ENCODE measurements at regions not wholly inside any gene's neighbourhood (a gene's known extent, or its start where the extent isn't known, plus 50 kb on each side); places are given as distances from the start of the nearest gene placed in this dataset.
A peak's percentile ranks its signal among the peaks of the same experiment; 100 is the strongest.

- H3K4me1 ChIP-seq (replicated peaks in 1 of 4; ENCODE audit: control insufficient read depth in 3 of 4, insufficient read depth in 4 of 4, low read length in 3 of 4): no peaks in the 10 kb centered on the region
- H3K23ac ChIP-seq (ENCODE audit: insufficient read length): no peak overlapping the region
- H3K56ac ChIP-seq (replicated peaks; ENCODE audit: insufficient read length, low read depth, low read length): no peak overlapping the region
- H4K91ac ChIP-seq (replicated peaks; ENCODE audit: insufficient read length, low read length): no peak overlapping the region
- no peaks in the 10 kb centered on the region for H3K27me3 ChIP-seq (replicated peaks in 1 of 4; ENCODE audit: control insufficient read depth in 3 of 4, extremely low read depth in 1 of 4, insufficient read depth in 3 of 4, low read length in 3 of 4)
- H3K18ac ChIP-seq (ENCODE audit: extremely low read depth, low read length): no peak overlapping the region
- H3K9me3 ChIP-seq (ENCODE audit: insufficient read depth in 2 of 2, low read depth in 1 of 2, low read length in 1 of 2): no peaks in the 10 kb centered on the region
- H3K4ac ChIP-seq (replicated peaks; ENCODE audit: insufficient read length, low read depth, low read length): no peak overlapping the region
- no peak overlapping the region for H3K4me2 ChIP-seq (ENCODE audit: insufficient read depth in 1 of 2, low read depth in 2 of 2, low read length in 2 of 2)
- FAIRE-seq: no peak
- H3K79me1 ChIP-seq (ENCODE audit: low read depth, low read length): no peaks in the 10 kb centered on the region
- H3K79me2 ChIP-seq (ENCODE audit: control insufficient read depth in 1 of 2, insufficient read depth in 2 of 2, low read length in 2 of 2): no peaks in the 10 kb centered on the region
- H2BK5ac ChIP-seq (ENCODE audit: low read depth, low read length): no peak overlapping the region
- no peaks in the 10 kb centered on the region for H4K20me1 ChIP-seq (replicated peaks in 1 of 2; ENCODE audit: control insufficient read depth in 1 of 2, insufficient read depth in 2 of 2, low read length in 2 of 2)
- no peak overlapping the region for H2BK20ac ChIP-seq (ENCODE audit: low read length)
- no peak overlapping the region for H4K8ac ChIP-seq (ENCODE audit: extremely low read depth, insufficient read depth, low read length)
- H3K4me3 ChIP-seq (ENCODE audit: extremely low read depth in 1 of 4, insufficient read depth in 2 of 4, low read depth in 3 of 4, low read length in 4 of 4): no peak overlapping the region
- CTCF ChIA-PET (ENCODE audit: partially characterized antibody): interaction anchor here (0.9 kb wide), 1 partner anchor 17 kb away, joined by 3 read pairs; no protein-coding TSS in a partner anchor
- no peak for TF ChIP-seq CTBP2 (IDR thresholded peaks at IDR 0.05; ENCODE audit: borderline replicate concordance, insufficient read depth, insufficient read length, low read length)
- TF ChIP-seq E2F6 (IDR thresholded peaks at IDR 0.05): no peak
- no peak for TF ChIP-seq KDM1A (IDR thresholded peaks at IDR 0.05; ENCODE audit: borderline replicate concordance, low read length)
- peak; percentile 69; the same call in 1 of the 2 replicates for TF ChIP-seq CEBPB (IDR thresholded peaks at IDR 0.05; ENCODE audit: low read depth, low read length)
- TF ChIP-seq EZH2 (IDR thresholded peaks at IDR 0.05; ENCODE audit: low read depth, low read length, severe bottlenecking): no peak
- no peaks in the 10 kb centered on the region; the same call in 1 of the 2 replicates for H3K23me2 ChIP-seq (ENCODE audit: low read depth, low read length)
- H4K5ac ChIP-seq (ENCODE audit: insufficient read length, low read depth, low read length): no peak overlapping the region
- no peak overlapping the region for H2BK12ac ChIP-seq (ENCODE audit: low read depth, low read length)
- no peak overlapping the region for H3K27ac ChIP-seq (ENCODE audit: low read depth, low read length)
- no peak overlapping the region for H3K14ac ChIP-seq (ENCODE audit: insufficient read length)
- DNase-seq (ENCODE audit: low read depth in 1 of 2, low spot score in 2 of 2): no peak
- no peaks in the 10 kb centered on the region for H3K36me3 ChIP-seq (ENCODE audit: control insufficient read depth in 2 of 4, insufficient read depth in 4 of 4, low read length in 3 of 4)
- no peak overlapping the region for H2AK5ac ChIP-seq (ENCODE audit: low read depth, low read length)
- no peak overlapping the region for H2AFZ ChIP-seq (ENCODE audit: low read length)
- POLR2A ChIA-PET (ENCODE audit: partially characterized antibody): no interaction called here
- WGBS, 2 experiments (ENCODE audit: extremely low coverage in 1 of 2, insufficient coverage in 1 of 2, insufficient read length in 1 of 2, insufficient replicate concordance in 2 of 2, low coverage in 1 of 2, low lambda C conversion rate in 2 of 2, missing lambda C conversion rate in 1 of 2): 86% methylated on average over 7 of the region's 7 CpGs; no CpG with 5 or more reads in 1 of the 2 experiments
- no peak overlapping the region for H3K9ac ChIP-seq (replicated peaks in 1 of 4; ENCODE audit: extremely low read depth in 1 of 4, low read depth in 3 of 4, low read length in 3 of 4)
- no peak overlapping the region for H2BK120ac ChIP-seq (replicated peaks; ENCODE audit: low read depth, low read length)
- no peak overlapping the region for H2BK15ac ChIP-seq (ENCODE audit: low read length)
Measured at GRCh38 chr5:27191786-27192510, 153.6 kb upstream of the CDH9 start.

Measured in H1 (cell line).